PFSK-1 (cell line): ENCODE measurements at regions not wholly inside any gene's neighbourhood (a gene's known extent, or its start where the extent isn't known, plus 50 kb on each side); places are given as distances from the start of the nearest gene placed in this dataset.

Experiments
- POLR2AphosphoS5 ChIP-seq: IDR thresholded peaks from 2 replicates; pipeline ENCODE4 v1.6.1; 2012; ENCODE audit warnings: low read depth, mild to moderate bottlenecking, control low read depth, low read length, moderate library complexity
- TF ChIP-seq, protein P1 (sequence below), 2 experiments: IDR thresholded peaks; 2 replicates each; pipeline versions ENCODE4 v1.6.1 to v1.8.0; 2011 to 2012; ENCODE audit warnings: low read depth in 2 of 2, low read length in 2 of 2, control low read depth in 1 of 2, inconsistent platforms in 1 of 2, mild to moderate bottlenecking in 1 of 2, moderate library complexity in 1 of 2; ENCODE audit not compliant: insufficient read depth in 1 of 2

DNA sequence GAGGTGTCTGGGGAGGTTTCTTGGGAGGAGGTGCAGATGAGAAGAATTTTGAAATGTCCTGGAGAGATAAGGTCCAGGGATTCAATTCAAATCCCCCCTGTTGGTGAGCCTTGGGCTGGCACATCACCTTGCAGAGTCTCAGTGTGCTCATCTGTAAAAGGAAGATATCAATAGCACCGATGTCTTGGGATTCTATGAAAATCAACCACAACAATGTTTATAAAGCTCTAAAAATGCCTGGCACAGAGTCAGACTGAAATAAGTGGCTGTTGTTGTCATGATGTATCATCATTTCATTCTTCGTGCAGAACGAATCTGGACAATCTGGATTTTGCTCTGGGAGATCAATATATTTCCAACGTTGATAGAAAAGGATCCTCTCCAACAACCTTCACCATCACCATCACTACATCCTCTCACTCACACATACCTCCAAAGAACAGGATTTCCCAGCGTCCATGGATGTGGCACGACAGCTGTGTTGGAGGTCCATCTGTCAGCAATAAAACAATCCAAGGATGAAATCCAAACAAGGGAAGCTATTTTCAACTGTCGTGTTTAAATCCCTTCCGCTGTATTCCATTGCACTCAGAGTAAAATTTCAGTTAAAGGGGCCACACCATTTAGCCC is 393.7 kb upstream of the DYNLRB2 start:
- TF ChIP-seq POLR2AphosphoS5: no peak
- TF ChIP-seq, protein P1, sequence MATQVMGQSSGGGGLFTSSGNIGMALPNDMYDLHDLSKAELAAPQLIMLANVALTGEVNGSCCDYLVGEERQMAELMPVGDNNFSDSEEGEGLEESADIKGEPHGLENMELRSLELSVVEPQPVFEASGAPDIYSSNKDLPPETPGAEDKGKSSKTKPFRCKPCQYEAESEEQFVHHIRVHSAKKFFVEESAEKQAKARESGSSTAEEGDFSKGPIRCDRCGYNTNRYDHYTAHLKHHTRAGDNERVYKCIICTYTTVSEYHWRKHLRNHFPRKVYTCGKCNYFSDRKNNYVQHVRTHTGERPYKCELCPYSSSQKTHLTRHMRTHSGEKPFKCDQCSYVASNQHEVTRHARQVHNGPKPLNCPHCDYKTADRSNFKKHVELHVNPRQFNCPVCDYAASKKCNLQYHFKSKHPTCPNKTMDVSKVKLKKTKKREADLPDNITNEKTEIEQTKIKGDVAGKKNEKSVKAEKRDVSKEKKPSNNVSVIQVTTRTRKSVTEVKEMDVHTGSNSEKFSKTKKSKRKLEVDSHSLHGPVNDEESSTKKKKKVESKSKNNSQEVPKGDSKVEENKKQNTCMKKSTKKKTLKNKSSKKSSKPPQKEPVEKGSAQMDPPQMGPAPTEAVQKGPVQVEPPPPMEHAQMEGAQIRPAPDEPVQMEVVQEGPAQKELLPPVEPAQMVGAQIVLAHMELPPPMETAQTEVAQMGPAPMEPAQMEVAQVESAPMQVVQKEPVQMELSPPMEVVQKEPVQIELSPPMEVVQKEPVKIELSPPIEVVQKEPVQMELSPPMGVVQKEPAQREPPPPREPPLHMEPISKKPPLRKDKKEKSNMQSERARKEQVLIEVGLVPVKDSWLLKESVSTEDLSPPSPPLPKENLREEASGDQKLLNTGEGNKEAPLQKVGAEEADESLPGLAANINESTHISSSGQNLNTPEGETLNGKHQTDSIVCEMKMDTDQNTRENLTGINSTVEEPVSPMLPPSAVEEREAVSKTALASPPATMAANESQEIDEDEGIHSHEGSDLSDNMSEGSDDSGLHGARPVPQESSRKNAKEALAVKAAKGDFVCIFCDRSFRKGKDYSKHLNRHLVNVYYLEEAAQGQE (IDR thresholded peaks at IDR 0.05; ENCODE audit: insufficient read depth in 1 of 2, low read depth in 2 of 2, low read length in 2 of 2): no peak
